ENCODE measurements at regions not wholly inside any gene's neighbourhood (a gene's known extent, or its start where the extent isn't known, plus 50 kb on each side); places are given as distances from the start of the nearest gene placed in this dataset.

DNA sequence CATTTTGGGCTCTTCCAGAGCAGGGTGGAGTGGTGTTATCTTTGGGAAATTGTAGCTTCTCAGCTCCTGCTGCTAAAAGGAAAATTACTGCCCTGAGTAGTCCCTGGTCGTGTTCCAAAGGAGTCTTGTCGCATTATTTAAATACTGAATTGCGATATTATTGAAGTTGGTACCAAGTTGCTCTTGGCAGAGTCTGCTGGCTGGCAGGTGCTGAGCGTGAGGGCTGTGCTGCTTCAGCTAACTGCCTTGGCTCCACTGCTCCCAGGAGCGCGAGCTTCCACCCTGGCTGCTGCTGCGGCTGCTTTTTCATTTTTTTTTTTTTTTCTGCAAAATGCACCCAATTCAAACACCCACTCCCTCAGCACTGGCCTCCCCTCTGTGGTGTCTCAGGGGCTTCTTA, 289.8 kb downstream of the MAF start:
- ChIA-PET CTCF (interaction anchor here (0.7 kb wide), 1 partner anchor 1164 kb away, joined by 3 read pairs; no protein-coding TSS in a partner anchor), POLR2A (no interaction called here)
- H3K27ac Mint-ChIP-seq = no peak overlapping the region
- TF ChIP-seq, protein P1, sequence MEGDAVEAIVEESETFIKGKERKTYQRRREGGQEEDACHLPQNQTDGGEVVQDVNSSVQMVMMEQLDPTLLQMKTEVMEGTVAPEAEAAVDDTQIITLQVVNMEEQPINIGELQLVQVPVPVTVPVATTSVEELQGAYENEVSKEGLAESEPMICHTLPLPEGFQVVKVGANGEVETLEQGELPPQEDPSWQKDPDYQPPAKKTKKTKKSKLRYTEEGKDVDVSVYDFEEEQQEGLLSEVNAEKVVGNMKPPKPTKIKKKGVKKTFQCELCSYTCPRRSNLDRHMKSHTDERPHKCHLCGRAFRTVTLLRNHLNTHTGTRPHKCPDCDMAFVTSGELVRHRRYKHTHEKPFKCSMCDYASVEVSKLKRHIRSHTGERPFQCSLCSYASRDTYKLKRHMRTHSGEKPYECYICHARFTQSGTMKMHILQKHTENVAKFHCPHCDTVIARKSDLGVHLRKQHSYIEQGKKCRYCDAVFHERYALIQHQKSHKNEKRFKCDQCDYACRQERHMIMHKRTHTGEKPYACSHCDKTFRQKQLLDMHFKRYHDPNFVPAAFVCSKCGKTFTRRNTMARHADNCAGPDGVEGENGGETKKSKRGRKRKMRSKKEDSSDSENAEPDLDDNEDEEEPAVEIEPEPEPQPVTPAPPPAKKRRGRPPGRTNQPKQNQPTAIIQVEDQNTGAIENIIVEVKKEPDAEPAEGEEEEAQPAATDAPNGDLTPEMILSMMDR (IDR thresholded peaks at IDR 0.05) = no peak
- peaks cover 19% of the 10 kb centered on the region for H3K27me3 Mint-ChIP-seq
- DNase-seq = no peak
- ATAC-seq (ENCODE audit: low read depth) = no peak
- H3K4me3 Mint-ChIP-seq = no peak overlapping the region
- peaks cover under 1% of the 10 kb centered on the region for H3K4me1 Mint-ChIP-seq
- no peaks in the 10 kb centered on the region for H3K9me3 Mint-ChIP-seq
- intact Hi-C loops (cut with micrococcal nuclease) = no loop called here
- H3K36me3 Mint-ChIP-seq (ENCODE audit: low read depth) = no peaks in the 10 kb centered on the region

DNA sequence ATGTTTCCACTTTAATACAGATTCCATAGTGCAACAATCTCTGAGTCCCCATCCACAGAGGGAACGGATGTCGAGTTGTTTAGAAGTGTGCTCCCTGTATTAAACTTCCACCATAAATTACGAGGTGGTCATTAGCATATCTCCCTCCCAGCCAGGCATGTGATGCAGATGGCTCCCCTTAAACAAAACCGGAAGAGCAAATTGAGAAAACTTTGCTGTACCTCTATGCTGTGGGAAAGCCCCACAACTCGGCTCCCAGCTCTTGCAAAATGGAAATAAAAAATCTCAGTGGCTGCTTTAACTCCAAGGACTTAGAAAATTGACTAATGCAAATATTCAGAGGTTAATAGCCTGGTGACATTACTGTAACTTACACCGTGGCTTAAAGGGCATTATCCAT, 290.9 kb downstream of the MAF start:
- Mint-ChIP-seq H3K36me3 (ENCODE audit: low read depth) (no peaks in the 10 kb centered on the region), H3K9me3 (no peaks in the 10 kb centered on the region), H3K27ac (no peak overlapping the region), H3K4me1 (no peaks in the 10 kb centered on the region), H3K4me3 (no peak overlapping the region), H3K27me3 (peaks cover 19% of the 10 kb centered on the region)
- ChIA-PET CTCF (no interaction called here), POLR2A (interaction anchor here (0.5 kb wide), 1 partner anchor 99 kb away, joined by 5 read pairs; no protein-coding TSS in a partner anchor)
- intact Hi-C loops (cut with micrococcal nuclease) = no loop called here
- no peak for ATAC-seq (ENCODE audit: low read depth)
- DNase-seq = no peak
- TF ChIP-seq, protein P1 (IDR thresholded peaks at IDR 0.05) = no peak

DNA sequence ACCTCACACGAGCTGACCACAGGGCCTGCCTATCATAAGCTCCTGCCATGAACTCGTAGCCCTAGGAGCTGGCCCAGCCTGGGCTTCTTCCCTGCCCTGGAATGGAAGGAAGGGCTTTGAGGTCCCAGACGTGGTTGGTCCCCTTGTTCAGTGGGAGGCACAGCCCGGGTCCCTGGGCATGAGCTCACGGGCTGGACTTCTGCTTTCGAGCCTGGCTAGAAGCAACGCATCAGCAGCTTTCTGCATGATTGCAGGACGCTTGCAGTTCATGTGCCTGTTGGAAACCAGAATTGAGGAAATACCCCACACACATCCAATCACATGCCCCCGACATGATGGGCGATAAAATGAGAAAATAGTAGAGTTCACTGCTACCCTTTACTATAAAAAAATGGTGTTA, 293.3 kb downstream of the MAF start:
- Mint-ChIP-seq H3K9me3 (no peaks in the 10 kb centered on the region), H3K36me3 (ENCODE audit: low read depth) (no peaks in the 10 kb centered on the region), H3K27ac (no peak overlapping the region), H3K27me3 (peaks cover 32% of the 10 kb centered on the region), H3K4me3 (no peak overlapping the region), H3K4me1 (no peaks in the 10 kb centered on the region)
- TF ChIP-seq, protein P1 (IDR thresholded peaks at IDR 0.05) = no peak
- intact Hi-C loops (cut with micrococcal nuclease) = no loop called here
- DNase-seq = no peak
- ChIA-PET POLR2A (no interaction called here), CTCF (no interaction called here)
- no peak for ATAC-seq (ENCODE audit: low read depth)

DNA sequence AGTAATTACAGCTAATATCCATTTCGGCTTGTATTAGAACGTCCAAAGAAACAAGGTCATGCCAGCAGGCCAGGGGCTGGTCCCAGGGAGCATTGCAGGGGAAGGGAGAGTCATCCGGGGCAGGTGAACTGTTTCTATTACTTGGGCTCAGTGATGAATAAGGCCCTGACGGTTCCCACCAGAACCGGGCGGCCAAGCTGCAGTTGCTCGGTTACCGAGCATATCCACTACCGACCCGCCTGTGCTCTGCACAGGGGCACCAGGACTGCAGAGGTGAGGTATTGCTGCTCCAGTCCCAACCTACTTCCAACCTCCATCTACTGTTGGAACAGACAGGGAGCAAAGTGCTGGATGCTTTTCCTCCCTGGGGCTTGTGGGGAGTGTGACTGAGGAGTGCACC, 295.5 kb downstream of the MAF start:
- H3K36me3 Mint-ChIP-seq (ENCODE audit: low read depth) = no peaks in the 10 kb centered on the region
- intact Hi-C loops (cut with micrococcal nuclease) = no loop called here
- no peak overlapping the region for H3K4me3 Mint-ChIP-seq
- no peaks in the 10 kb centered on the region for H3K9me3 Mint-ChIP-seq
- no peak overlapping the region for H3K27ac Mint-ChIP-seq
- CTCF ChIA-PET = no interaction called here
- TF ChIP-seq, protein P1 (IDR thresholded peaks at IDR 0.05) = no peak
- ATAC-seq (ENCODE audit: low read depth) = no peak
- POLR2A ChIA-PET = no interaction called here
- H3K27me3 Mint-ChIP-seq = peaks cover 35% of the 10 kb centered on the region
- H3K4me1 Mint-ChIP-seq = no peaks in the 10 kb centered on the region
- no peak for DNase-seq

DNA sequence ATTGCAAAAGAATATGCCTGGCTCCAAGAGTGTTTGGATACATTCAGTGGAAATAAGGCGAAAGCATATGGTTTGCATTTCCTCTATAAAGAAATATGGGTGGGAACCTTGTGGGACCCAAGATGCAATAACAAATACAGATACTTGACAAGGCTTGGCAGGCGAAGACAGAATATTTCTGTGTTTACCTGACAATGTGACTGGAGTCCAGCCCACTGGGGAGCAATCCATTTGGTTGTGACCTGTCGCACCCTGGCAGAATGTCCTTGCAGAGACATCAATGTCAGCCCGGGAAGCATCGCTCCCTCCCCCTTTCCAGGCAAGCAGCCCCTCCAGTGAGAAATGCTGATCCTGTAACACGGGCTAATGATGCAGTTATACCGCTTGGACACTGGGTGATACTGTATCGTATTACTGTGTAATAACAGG, 296.6 kb downstream of the MAF start:
- no peaks in the 10 kb centered on the region for H3K36me3 Mint-ChIP-seq (ENCODE audit: low read depth)
- ATAC-seq (ENCODE audit: low read depth) = no peak
- no peak overlapping the region for H3K27ac Mint-ChIP-seq
- no peak overlapping the region for H3K4me3 Mint-ChIP-seq
- no peaks in the 10 kb centered on the region for H3K9me3 Mint-ChIP-seq
- H3K4me1 Mint-ChIP-seq = no peaks in the 10 kb centered on the region
- peaks cover 35% of the 10 kb centered on the region for H3K27me3 Mint-ChIP-seq
- ChIA-PET CTCF (no interaction called here), POLR2A (no interaction called here)
- intact Hi-C loops (cut with micrococcal nuclease) = no loop called here
- no peak for DNase-seq
- TF ChIP-seq, protein P1 (IDR thresholded peaks at IDR 0.05) = no peak
